ENCODE measurements at regions not wholly inside any gene's neighbourhood (a gene's known extent, or its start where the extent isn't known, plus 50 kb on each side); places are given as distances from the start of the nearest gene placed in this dataset.
A peak's percentile ranks its signal among the peaks of the same experiment; 100 is the strongest.

DNA sequence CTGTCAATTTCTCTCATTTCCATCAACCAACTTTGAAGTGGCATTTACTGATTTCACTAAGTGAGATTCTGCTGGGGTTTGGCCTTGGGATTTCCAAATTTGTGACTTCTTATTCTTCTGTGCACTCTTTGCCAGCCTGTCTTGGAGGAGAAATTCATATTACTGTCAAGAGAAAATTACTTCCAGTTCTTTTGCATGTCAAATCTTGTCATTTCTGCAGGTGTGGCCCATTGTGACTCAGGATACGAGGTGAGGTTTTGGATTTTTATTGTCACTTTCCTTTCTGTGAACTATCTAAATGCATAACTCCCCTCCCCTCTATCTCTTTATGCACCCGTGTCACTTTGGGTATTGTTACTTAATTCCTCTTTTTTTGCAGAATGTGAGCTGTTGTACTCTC lies 102.6 kb upstream of the GUCY1A1 start:
- intact Hi-C loops (cut with DNase I; ENCODE audit: low total_unique reads): no loop called here
- TF ChIP-seq, protein P1, sequence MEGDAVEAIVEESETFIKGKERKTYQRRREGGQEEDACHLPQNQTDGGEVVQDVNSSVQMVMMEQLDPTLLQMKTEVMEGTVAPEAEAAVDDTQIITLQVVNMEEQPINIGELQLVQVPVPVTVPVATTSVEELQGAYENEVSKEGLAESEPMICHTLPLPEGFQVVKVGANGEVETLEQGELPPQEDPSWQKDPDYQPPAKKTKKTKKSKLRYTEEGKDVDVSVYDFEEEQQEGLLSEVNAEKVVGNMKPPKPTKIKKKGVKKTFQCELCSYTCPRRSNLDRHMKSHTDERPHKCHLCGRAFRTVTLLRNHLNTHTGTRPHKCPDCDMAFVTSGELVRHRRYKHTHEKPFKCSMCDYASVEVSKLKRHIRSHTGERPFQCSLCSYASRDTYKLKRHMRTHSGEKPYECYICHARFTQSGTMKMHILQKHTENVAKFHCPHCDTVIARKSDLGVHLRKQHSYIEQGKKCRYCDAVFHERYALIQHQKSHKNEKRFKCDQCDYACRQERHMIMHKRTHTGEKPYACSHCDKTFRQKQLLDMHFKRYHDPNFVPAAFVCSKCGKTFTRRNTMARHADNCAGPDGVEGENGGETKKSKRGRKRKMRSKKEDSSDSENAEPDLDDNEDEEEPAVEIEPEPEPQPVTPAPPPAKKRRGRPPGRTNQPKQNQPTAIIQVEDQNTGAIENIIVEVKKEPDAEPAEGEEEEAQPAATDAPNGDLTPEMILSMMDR (IDR thresholded peaks at IDR 0.05): no peak
- TF ChIP-seq POLR2AphosphoS5 (IDR thresholded peaks at IDR 0.05) (no peak), POLR2A (IDR thresholded peaks at IDR 0.05) (no peak)
- Histone ChIP-seq H3K9me3 (no peaks in the 10 kb centered on the region), H3K36me3 (no peaks in the 10 kb centered on the region), H3K27me3 (no peaks in the 10 kb centered on the region), H3K4me3 (no peak overlapping the region), H3K27ac (no peak overlapping the region), H3K4me1 (no peaks in the 10 kb centered on the region)
- DNase-seq (ENCODE audit: low spot score in 2 of 2): no peak

- Histone ChIP-seq H3K27me3 (no peaks in the 10 kb centered on the region), H3K9me3 (no peaks in the 10 kb centered on the region), H3K36me3 (no peaks in the 10 kb centered on the region), H3K27ac (no peak overlapping the region), H3K4me1 (no peaks in the 10 kb centered on the region), H3K4me3 (no peak overlapping the region)
- no peak for DNase-seq (ENCODE audit: low spot score in 2 of 2)
- intact Hi-C loops (cut with DNase I; ENCODE audit: low total_unique reads): no loop called here
- TF ChIP-seq, protein P1 (IDR thresholded peaks at IDR 0.05): no peak
- TF ChIP-seq POLR2A (IDR thresholded peaks at IDR 0.05) (no peak), POLR2AphosphoS5 (IDR thresholded peaks at IDR 0.05) (no peak)
Measured at GRCh38 chr4:155559915-155560314, 106.7 kb upstream of the GUCY1A1 start.

DNA sequence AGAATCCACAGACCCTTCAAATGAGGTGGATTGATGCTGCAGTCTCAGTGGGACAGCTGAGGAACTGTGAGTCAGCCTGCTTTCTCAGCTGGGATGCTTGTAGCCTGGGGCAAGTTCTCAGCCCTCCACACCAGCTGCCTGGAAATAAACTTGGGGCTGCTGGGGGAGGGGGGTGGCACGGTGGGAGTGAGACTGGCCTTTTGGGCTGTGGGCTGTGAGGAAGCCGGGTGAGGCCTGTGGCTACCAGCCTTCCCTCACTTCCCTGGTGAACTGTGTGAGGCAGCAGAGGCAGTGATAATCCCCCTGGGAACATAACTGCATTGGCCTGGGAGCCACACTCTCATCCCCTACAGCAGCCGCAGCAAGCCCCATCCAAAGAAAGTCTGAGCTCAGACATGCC lies 114.5 kb upstream of the GUCY1A1 start:
- peaks cover 10 to 14% of the 10 kb centered on the region in 2 donors for H3K9me3 ChIP-seq

GRCh38 chr4:155548173-155548572 lies 118.5 kb upstream of the GUCY1A1 start:
- no peaks in the 10 kb centered on the region for H3K27me3 ChIP-seq
- H3K4me1 ChIP-seq: no peaks in the 10 kb centered on the region
- TF ChIP-seq, protein P1 (IDR thresholded peaks at IDR 0.05): no peak
- no peak for TF ChIP-seq POLR2AphosphoS5 (IDR thresholded peaks at IDR 0.05)
- TF ChIP-seq POLR2A (IDR thresholded peaks at IDR 0.05): no peak
- no peaks in the 10 kb centered on the region for H3K36me3 ChIP-seq
- H3K27ac ChIP-seq: peak overlapping the region in 1 of 2 donors; percentile 41
- H3K9me3 ChIP-seq: peaks cover 1 to 9% of the 10 kb centered on the region in 2 donors
- H3K4me3 ChIP-seq: no peak overlapping the region
- no peak for DNase-seq (ENCODE audit: low spot score in 2 of 2)
- intact Hi-C loops (cut with DNase I; ENCODE audit: low total_unique reads): no loop called here

More for the DNA sequence above, 114.5 kb upstream of the GUCY1A1 start:
- H3K4me1 ChIP-seq: no peaks in the 10 kb centered on the region
- H3K36me3 ChIP-seq: no peaks in the 10 kb centered on the region
- no peaks in the 10 kb centered on the region for H3K27me3 ChIP-seq
- no peak for TF ChIP-seq POLR2A (IDR thresholded peaks at IDR 0.05)
- TF ChIP-seq, protein P1 (IDR thresholded peaks at IDR 0.05): no peak
- H3K4me3 ChIP-seq: no peak overlapping the region
- intact Hi-C loops (cut with DNase I; ENCODE audit: low total_unique reads): no loop called here
- H3K27ac ChIP-seq: no peak overlapping the region
- DNase-seq (ENCODE audit: low spot score in 2 of 2): no peak

- Histone ChIP-seq H3K4me1 (no peaks in the 10 kb centered on the region), H3K9me3 (no peaks in the 10 kb centered on the region), H3K4me3 (no peak overlapping the region), H3K27ac (no peak overlapping the region), H3K27me3 (no peaks in the 10 kb centered on the region), H3K36me3 (no peaks in the 10 kb centered on the region)
- no peak for DNase-seq (ENCODE audit: low spot score in 2 of 2)
- intact Hi-C loops (cut with DNase I; ENCODE audit: low total_unique reads): no loop called here
- TF ChIP-seq, protein P1 (IDR thresholded peaks at IDR 0.05): no peak
- TF ChIP-seq POLR2A (IDR thresholded peaks at IDR 0.05) (no peak), POLR2AphosphoS5 (IDR thresholded peaks at IDR 0.05) (no peak)
Measured at GRCh38 chr4:155546451-155546850, 120.2 kb upstream of the GUCY1A1 start.
